Pancreas (tissue), 10 donors: ENCODE measurements at regions not wholly inside any gene's neighbourhood (a gene's known extent, or its start where the extent isn't known, plus 50 kb on each side); places are given as distances from the start of the nearest gene placed in this dataset.

ENCODE experiments used
- ATAC-seq, 4 donors: fragments of 200-7000 bp; cut with Tn5 transposase; one replicate each; pipeline versions ENCODE4 v1.8.0 to v1.9.1; 2020; ENCODE audit warnings: mild to moderate bottlenecking in 4 of 4, moderate library complexity in 4 of 4
- DNase-seq, 6 donors: peaks; one replicate each; pipeline ENCODE4 v3.0.0-alpha.2; 2020
- FAIRE-seq: peaks from 2 replicates; lab custom pipeline; 2012; peaks lifted over from hg19 to GRCh38; lab: Jason Lieb, UNC
- H3K27ac ChIP-seq, 4 donors: fragments of 200-600 bp; sonication (generic); 1 replicate in 3 of 4; 2 replicates in 1 of 4; pipeline versions ENCODE4 v1.5.0 to v1.8.0; 2020
- H3K27me3 ChIP-seq, 4 donors: fragments of 200-600 bp; one replicate each; pipeline ENCODE4 v1.8.0; 2021
- H3K36me3 ChIP-seq, 3 donors: fragments of 200-600 bp; sonication (generic) in 1 of 3; one replicate each; pipeline versions ENCODE4 v1.5.0 to v1.8.0; 2020 to 2021
- H3K4me1 ChIP-seq, 3 donors: fragments of 200-600 bp; one replicate each; pipeline ENCODE4 v1.8.0; 2021
- H3K4me3 ChIP-seq, 4 donors: fragments of 200-600 bp; sonication (generic) in 2 of 4; one replicate each; pipeline versions ENCODE4 v1.5.0 to v1.8.0; 2020 to 2021
- H3K9me3 ChIP-seq, 4 donors: fragments of 200-600 bp; one replicate each; pipeline ENCODE4 v1.8.0; 2021
- WGBS, 2 donors: extraction: QIAGEN DNeasy Blood & Tissue Kit; methylation state at CpG; one replicate each; pipeline ENCODE4 v1.1.7; 2013; 5-methylcytosine and 5-hydroxymethylcytosine counted together
- intact Hi-C, 3 donors: fragments of 100-400 bp; cut with DNase I; formaldehyde crosslinking; loops; one replicate each; pipeline versions ENCODE4 v1.11.1 to v1.14.2; 2022
- TF ChIP-seq, protein P1 (sequence below), 4 donors: fragments of 200-600 bp; sonication (generic) in 3 of 4; IDR thresholded peaks; one replicate each; pipeline versions ENCODE4 v1.5.0 to v1.8.0; 2021; ENCODE audit warnings: antibody characterized with exemption in 4 of 4
- donor health status: healthy with polysubstance abuse.
- donor health status: DM: no; HTN: no; CAD: no; lungs with moderate emphysema.
- donor health status: DM: no; HTN: no; CAD: no.
- donor health status: control.
- donor health status: control.
- donor health status: Bipolar disorder and iron deficiency.
- donor health status: DM: yes; HTN: yes; CAD: no.
- donor health status: DM: no; HTN: no; CAD: no.
- donor health status: DM: no; HTN: no; CAD: no.
- donor health status: DM: yes; HTN: yes; CAD: no.

GRCh38 chr10:63986536-63986935 is 465.3 kb downstream of the REEP3 start:
- intact Hi-C loops: no loop called here
- Histone ChIP-seq H3K36me3 (no peaks in the 10 kb centered on the region), H3K27me3 (no peaks in the 10 kb centered on the region), H3K9me3 (no peaks in the 10 kb centered on the region), H3K4me1 (no peaks in the 10 kb centered on the region), H3K27ac (no peak overlapping the region), H3K4me3 (no peak overlapping the region)
- DNase-seq (no peak), FAIRE-seq (no peak), ATAC-seq (no peak)
- 72 to 81% methylated on average over 3 of the region's 3 CpGs for WGBS, 2 donors
- TF ChIP-seq, protein P1, sequence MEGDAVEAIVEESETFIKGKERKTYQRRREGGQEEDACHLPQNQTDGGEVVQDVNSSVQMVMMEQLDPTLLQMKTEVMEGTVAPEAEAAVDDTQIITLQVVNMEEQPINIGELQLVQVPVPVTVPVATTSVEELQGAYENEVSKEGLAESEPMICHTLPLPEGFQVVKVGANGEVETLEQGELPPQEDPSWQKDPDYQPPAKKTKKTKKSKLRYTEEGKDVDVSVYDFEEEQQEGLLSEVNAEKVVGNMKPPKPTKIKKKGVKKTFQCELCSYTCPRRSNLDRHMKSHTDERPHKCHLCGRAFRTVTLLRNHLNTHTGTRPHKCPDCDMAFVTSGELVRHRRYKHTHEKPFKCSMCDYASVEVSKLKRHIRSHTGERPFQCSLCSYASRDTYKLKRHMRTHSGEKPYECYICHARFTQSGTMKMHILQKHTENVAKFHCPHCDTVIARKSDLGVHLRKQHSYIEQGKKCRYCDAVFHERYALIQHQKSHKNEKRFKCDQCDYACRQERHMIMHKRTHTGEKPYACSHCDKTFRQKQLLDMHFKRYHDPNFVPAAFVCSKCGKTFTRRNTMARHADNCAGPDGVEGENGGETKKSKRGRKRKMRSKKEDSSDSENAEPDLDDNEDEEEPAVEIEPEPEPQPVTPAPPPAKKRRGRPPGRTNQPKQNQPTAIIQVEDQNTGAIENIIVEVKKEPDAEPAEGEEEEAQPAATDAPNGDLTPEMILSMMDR (IDR thresholded peaks at IDR 0.05): no peak

GRCh38 chr10:63987212-63987611 is 466.0 kb downstream of the REEP3 start:
- TF ChIP-seq, protein P1 (IDR thresholded peaks at IDR 0.05): no peak
- no peak overlapping the region for H3K27ac ChIP-seq
- FAIRE-seq (no peak), ATAC-seq (no peak), DNase-seq (no peak)
- intact Hi-C loops: no loop called here
- H3K27me3 ChIP-seq: no peaks in the 10 kb centered on the region
- no peak overlapping the region for H3K4me3 ChIP-seq
- H3K9me3 ChIP-seq: no peaks in the 10 kb centered on the region
- 10 to 27% methylated on average over 2 of the region's 2 CpGs for WGBS, 2 donors
- H3K4me1 ChIP-seq: no peaks in the 10 kb centered on the region
- H3K36me3 ChIP-seq: no peaks in the 10 kb centered on the region

- no peak overlapping the region for H3K4me3 ChIP-seq
- ATAC-seq: no peak
- no peak for FAIRE-seq
- intact Hi-C loops: no loop called here
- 58 to 64% methylated on average over 7 of the region's 7 CpGs for WGBS, 2 donors
- H3K27ac ChIP-seq: no peak overlapping the region
- no peak for DNase-seq
- H3K4me1 ChIP-seq: no peaks in the 10 kb centered on the region
- H3K27me3 ChIP-seq: no peaks in the 10 kb centered on the region
- no peaks in the 10 kb centered on the region for H3K36me3 ChIP-seq
- TF ChIP-seq, protein P1 (IDR thresholded peaks at IDR 0.05): no peak
- no peaks in the 10 kb centered on the region for H3K9me3 ChIP-seq
Measured at GRCh38 chr10:63994371-63994770, 473.2 kb downstream of the REEP3 start.

- TF ChIP-seq, protein P1 (IDR thresholded peaks at IDR 0.05): no peak
- Histone ChIP-seq H3K4me1 (no peaks in the 10 kb centered on the region), H3K4me3 (no peak overlapping the region), H3K27me3 (no peaks in the 10 kb centered on the region), H3K9me3 (no peaks in the 10 kb centered on the region), H3K27ac (no peak overlapping the region), H3K36me3 (no peaks in the 10 kb centered on the region)
- no peak for DNase-seq
- no peak for FAIRE-seq
- ATAC-seq: no peak
- 73 to 80% methylated on average over 8 of the region's 8 CpGs for WGBS, 2 donors
- intact Hi-C loops: no loop called here
Measured at GRCh38 chr10:64007157-64007556, 486.0 kb downstream of the REEP3 start.

DNA sequence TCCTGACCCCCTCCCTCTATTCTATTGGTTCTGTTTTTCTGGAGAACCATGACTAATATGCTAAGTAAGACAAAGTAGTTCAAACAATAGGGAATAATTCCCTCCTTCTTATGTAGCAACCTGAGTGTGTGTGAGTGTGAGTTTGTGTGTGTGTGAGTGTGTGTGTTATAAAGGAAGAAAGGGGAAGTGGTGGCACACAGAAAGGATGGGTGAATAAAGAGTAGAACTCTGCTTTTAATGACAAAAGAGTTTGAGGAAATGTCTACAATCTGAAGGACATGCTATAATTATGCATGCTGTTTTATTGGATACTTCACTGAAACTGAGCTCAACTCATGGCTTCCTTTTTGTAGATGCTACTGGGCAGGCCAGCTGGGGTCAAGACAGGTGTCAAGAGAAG is 489.5 kb downstream of the REEP3 start:
- TF ChIP-seq, protein P1 (IDR thresholded peaks at IDR 0.05): no peak
- Histone ChIP-seq H3K27ac (no peak overlapping the region), H3K9me3 (no peaks in the 10 kb centered on the region), H3K36me3 (no peaks in the 10 kb centered on the region), H3K4me1 (no peaks in the 10 kb centered on the region), H3K4me3 (no peak overlapping the region), H3K27me3 (no peaks in the 10 kb centered on the region)
- intact Hi-C loops: no loop called here
- FAIRE-seq (no peak), DNase-seq (no peak), ATAC-seq (no peak)
